HepG2 (cell line): ENCODE measurements at regions not wholly inside any gene's neighbourhood (a gene's known extent, or its start where the extent isn't known, plus 50 kb on each side); places are given as distances from the start of the nearest gene placed in this dataset.

Experiments
- FOXM1 ChIP-seq: sonication (generic); formaldehyde crosslinking; IDR thresholded peaks from 2 replicates; pipeline ENCODE4 v1.5.0; 2020; ENCODE audit warnings: missing genetic modification reagents
- NCOA1 ChIP-seq: sonication (generic); formaldehyde crosslinking; IDR thresholded peaks from 2 replicates; pipeline ENCODE4 v1.9.0; 2021; ENCODE audit warnings: missing genetic modification reagents
- SP1 ChIP-seq, 2 experiments: fragments of 450-650 bp in 1 of 2; sonication (generic) in 1 of 2; formaldehyde crosslinking in 1 of 2; IDR thresholded peaks; 2 replicates each; pipeline versions ENCODE4 v1.4.0 to v1.6.1; 2016 to 2020; ENCODE audit warnings: missing genetic modification reagents in 1 of 2
- TOPORS ChIP-seq: sonication (generic); formaldehyde crosslinking; IDR thresholded peaks from 2 replicates; pipeline ENCODE4 v1.8.0; 2023; ENCODE audit warnings: mild to moderate bottlenecking, missing genetic modification reagents
- ZNF264 ChIP-seq: sonication (generic); formaldehyde crosslinking; IDR thresholded peaks from 2 replicates; pipeline ENCODE4 v1.4.0; 2020; ENCODE audit warnings: missing genetic modification reagents
- ZNF598 ChIP-seq: sonication (generic); formaldehyde crosslinking; IDR thresholded peaks from 2 replicates; pipeline ENCODE4 v1.5.1; 2020; ENCODE audit warnings: mild to moderate bottlenecking, missing genetic modification reagents, borderline replicate concordance
- ZNF7 ChIP-seq: IDR thresholded peaks from 2 replicates; pipeline ENCODE4 v1.6.1; 2016; ENCODE audit warnings: missing biosample characterization, missing genetic modification reagents
- TF ChIP-seq, protein P1 (sequence below): sonication (generic); formaldehyde crosslinking; IDR thresholded peaks from 2 replicates; pipeline ENCODE4 v1.5.0; 2020; ENCODE audit warnings: mild to moderate bottlenecking, missing genetic modification reagents
- TF ChIP-seq, protein P2 (sequence below): sonication (generic); formaldehyde crosslinking; IDR thresholded peaks from 2 replicates; pipeline ENCODE4 v1.5.0; 2020; ENCODE audit warnings: missing genetic modification reagents
- TF ChIP-seq, protein P3 (sequence below): sonication (generic); formaldehyde crosslinking; IDR thresholded peaks from 2 replicates; pipeline ENCODE4 v1.4.0; 2020; ENCODE audit warnings: missing genetic modification reagents

DNA sequence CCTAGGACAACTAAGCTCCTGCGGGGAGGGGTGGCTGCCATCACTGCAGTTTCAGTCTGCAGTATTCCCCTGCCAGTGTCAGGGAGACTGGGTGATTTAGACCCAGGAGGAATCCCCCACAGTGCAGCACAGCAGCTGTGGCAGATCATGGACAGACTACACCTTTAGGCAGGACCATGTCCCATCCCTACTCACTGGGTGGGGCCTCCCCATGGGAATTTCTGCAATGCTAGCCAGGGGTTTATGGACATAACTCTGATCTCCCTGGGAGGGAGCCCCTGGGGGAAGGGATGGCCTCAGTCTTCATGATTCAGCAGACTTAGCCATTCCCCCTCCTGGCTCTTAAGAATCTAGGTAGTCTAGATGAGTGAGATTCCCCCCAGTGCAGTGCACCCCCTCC lies 130.1 kb upstream of the STAC start (continued):
- TF ChIP-seq, protein P1, sequence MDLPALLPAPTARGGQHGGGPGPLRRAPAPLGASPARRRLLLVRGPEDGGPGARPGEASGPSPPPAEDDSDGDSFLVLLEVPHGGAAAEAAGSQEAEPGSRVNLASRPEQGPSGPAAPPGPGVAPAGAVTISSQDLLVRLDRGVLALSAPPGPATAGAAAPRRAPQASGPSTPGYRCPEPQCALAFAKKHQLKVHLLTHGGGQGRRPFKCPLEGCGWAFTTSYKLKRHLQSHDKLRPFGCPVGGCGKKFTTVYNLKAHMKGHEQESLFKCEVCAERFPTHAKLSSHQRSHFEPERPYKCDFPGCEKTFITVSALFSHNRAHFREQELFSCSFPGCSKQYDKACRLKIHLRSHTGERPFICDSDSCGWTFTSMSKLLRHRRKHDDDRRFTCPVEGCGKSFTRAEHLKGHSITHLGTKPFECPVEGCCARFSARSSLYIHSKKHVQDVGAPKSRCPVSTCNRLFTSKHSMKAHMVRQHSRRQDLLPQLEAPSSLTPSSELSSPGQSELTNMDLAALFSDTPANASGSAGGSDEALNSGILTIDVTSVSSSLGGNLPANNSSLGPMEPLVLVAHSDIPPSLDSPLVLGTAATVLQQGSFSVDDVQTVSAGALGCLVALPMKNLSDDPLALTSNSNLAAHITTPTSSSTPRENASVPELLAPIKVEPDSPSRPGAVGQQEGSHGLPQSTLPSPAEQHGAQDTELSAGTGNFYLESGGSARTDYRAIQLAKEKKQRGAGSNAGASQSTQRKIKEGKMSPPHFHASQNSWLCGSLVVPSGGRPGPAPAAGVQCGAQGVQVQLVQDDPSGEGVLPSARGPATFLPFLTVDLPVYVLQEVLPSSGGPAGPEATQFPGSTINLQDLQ: no peak
- TF ChIP-seq, protein P2, sequence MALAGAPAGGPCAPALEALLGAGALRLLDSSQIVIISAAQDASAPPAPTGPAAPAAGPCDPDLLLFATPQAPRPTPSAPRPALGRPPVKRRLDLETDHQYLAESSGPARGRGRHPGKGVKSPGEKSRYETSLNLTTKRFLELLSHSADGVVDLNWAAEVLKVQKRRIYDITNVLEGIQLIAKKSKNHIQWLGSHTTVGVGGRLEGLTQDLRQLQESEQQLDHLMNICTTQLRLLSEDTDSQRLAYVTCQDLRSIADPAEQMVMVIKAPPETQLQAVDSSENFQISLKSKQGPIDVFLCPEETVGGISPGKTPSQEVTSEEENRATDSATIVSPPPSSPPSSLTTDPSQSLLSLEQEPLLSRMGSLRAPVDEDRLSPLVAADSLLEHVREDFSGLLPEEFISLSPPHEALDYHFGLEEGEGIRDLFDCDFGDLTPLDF (CRISPR knock-in tag): no peak
- TF ChIP-seq, protein P3, sequence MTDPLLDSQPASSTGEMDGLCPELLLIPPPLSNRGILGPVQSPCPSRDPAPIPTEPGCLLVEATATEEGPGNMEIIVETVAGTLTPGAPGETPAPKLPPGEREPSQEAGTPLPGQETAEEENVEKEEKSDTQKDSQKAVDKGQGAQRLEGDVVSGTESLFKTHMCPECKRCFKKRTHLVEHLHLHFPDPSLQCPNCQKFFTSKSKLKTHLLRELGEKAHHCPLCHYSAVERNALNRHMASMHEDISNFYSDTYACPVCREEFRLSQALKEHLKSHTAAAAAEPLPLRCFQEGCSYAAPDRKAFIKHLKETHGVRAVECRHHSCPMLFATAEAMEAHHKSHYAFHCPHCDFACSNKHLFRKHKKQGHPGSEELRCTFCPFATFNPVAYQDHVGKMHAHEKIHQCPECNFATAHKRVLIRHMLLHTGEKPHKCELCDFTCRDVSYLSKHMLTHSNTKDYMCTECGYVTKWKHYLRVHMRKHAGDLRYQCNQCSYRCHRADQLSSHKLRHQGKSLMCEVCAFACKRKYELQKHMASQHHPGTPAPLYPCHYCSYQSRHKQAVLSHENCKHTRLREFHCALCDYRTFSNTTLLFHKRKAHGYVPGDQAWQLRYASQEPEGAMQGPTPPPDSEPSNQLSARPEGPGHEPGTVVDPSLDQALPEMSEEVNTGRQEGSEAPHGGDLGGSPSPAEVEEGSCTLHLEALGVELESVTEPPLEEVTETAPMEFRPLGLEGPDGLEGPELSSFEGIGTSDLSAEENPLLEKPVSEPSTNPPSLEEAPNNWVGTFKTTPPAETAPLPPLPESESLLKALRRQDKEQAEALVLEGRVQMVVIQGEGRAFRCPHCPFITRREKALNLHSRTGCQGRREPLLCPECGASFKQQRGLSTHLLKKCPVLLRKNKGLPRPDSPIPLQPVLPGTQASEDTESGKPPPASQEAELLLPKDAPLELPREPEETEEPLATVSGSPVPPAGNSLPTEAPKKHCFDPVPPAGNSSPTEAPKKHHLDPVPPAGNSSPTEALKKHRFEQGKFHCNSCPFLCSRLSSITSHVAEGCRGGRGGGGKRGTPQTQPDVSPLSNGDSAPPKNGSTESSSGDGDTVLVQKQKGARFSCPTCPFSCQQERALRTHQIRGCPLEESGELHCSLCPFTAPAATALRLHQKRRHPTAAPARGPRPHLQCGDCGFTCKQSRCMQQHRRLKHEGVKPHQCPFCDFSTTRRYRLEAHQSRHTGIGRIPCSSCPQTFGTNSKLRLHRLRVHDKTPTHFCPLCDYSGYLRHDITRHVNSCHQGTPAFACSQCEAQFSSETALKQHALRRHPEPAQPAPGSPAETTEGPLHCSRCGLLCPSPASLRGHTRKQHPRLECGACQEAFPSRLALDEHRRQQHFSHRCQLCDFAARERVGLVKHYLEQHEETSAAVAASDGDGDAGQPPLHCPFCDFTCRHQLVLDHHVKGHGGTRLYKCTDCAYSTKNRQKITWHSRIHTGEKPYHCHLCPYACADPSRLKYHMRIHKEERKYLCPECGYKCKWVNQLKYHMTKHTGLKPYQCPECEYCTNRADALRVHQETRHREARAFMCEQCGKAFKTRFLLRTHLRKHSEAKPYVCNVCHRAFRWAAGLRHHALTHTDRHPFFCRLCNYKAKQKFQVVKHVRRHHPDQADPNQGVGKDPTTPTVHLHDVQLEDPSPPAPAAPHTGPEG (CRISPR knock-in tag): no peak
- TF ChIP-seq SP1 (IDR thresholded peaks at IDR 0.05) (no peak), SP1 (CRISPR knock-in tag; IDR thresholded peaks at IDR 0.05) (no peak), ZNF598 (CRISPR knock-in tag) (no peak), TOPORS (CRISPR knock-in tag) (no peak), NCOA1 (no peak), FOXM1 (CRISPR knock-in tag) (no peak), ZNF264 (CRISPR knock-in tag) (no peak), ZNF7 (CRISPR knock-in tag) (no peak)
- TF ChIP-seq, all 625 proteins: peak for 0
